Esophagus squamous epithelium (tissue), 5 donors: ENCODE measurements at regions not wholly inside any gene's neighbourhood (a gene's known extent, or its start where the extent isn't known, plus 50 kb on each side); places are given as distances from the start of the nearest gene placed in this dataset.

Experiments
- DNase-seq: peaks from one replicate; lab custom pipeline; 2025; lab: John Stamatoyannopoulos, UW
- H3K27ac ChIP-seq, 4 donors: fragments of 200-600 bp; sonication (generic); one replicate each; pipeline ENCODE4 v1.5.1; 2016 to 2019; ENCODE audit warnings: mild to moderate bottlenecking in 1 of 4
- H3K27me3 ChIP-seq, 4 donors: fragments of 200-600 bp; sonication (generic); 1 replicate in 3 of 4; 2 replicates in 1 of 4; pipeline versions ENCODE4 v1.5.1 to v1.6.0; 2017 to 2021; ENCODE audit warnings: antibody characterized with exemption in 1 of 4
- H3K36me3 ChIP-seq, 3 donors: fragments of 200-600 bp; sonication (generic); one replicate each; pipeline ENCODE4 v1.5.1; 2016 to 2019
- H3K4me1 ChIP-seq, 3 donors: fragments of 200-600 bp; sonication (generic); one replicate each; pipeline ENCODE4 v1.5.1; 2017 to 2019
- H3K4me3 ChIP-seq, 4 donors: fragments of 200-600 bp; sonication (generic); 1 replicate in 3 of 4; 2 replicates in 1 of 4; pipeline ENCODE4 v1.5.1; 2016 to 2019; ENCODE audit warnings: mild to moderate bottlenecking in 2 of 4, moderate library complexity in 1 of 4
- H3K9me3 ChIP-seq, 3 donors: fragments of 200-600 bp; sonication (generic); one replicate each; pipeline ENCODE4 v1.5.1; 2016 to 2019
- CTCF ChIP-seq, 6 experiments: fragments of 450-650 bp in 4 of 6; fragments of 200-600 bp in 2 of 6; sonication (generic) in 2 of 6; IDR thresholded peaks; one replicate each; pipeline ENCODE4 v1.5.1; 2016 to 2019; ENCODE audit warnings: antibody characterized with exemption in 6 of 6, mild to moderate bottlenecking in 4 of 6, moderate library complexity in 4 of 6
- POLR2A ChIP-seq, 4 donors: fragments of 450-650 bp; IDR thresholded peaks; one replicate each; pipeline ENCODE4 v1.6.1; 2017; ENCODE audit warnings: antibody characterized with exemption in 4 of 4, mild to moderate bottlenecking in 4 of 4, moderate library complexity in 3 of 4
- WGBS, 2 donors: methylation state at CpG; one replicate each; pipeline ENCODE4 v1.1.5; 2018; 5-methylcytosine and 5-hydroxymethylcytosine counted together
- intact Hi-C: fragments of 100-400 bp; cut with DNase I; formaldehyde crosslinking; loops from one replicate; pipeline ENCODE4 v1.15.0; 2022
- donor health status: DM: yes; HTN: yes; CAD: no.

- Histone ChIP-seq H3K4me1 (peaks cover 9 to 73% (median 36%) of the 10 kb centered on the region in 3 donors), H3K27ac (peak overlapping the region; percentile 46 to 90 (median 78)), H3K9me3 (no peaks in the 10 kb centered on the region), H3K4me3 (no peak overlapping the region), H3K27me3 (no peaks in the 10 kb centered on the region), H3K36me3 (no peaks in the 10 kb centered on the region)
- TF ChIP-seq POLR2A (IDR thresholded peaks at IDR 0.05) (no peak), CTCF (IDR thresholded peaks at IDR 0.05) (no peak)
- DNase-seq = no peak
- intact Hi-C loops = no loop called here
- WGBS, 2 donors = 88 to 93% methylated on average over 2 of the region's 2 CpGs
These were observed 226.6 kb downstream of the ARHGAP12 start for GRCh38 chr10:31702005-31702404.

- WGBS, 2 donors = 29 to 39% methylated on average over 1 to 3 of the region's 5 CpGs
- DNase-seq = no peak
- Histone ChIP-seq H3K4me1 (peaks cover 12 to 73% (median 36%) of the 10 kb centered on the region in 3 donors), H3K27me3 (no peaks in the 10 kb centered on the region), H3K9me3 (no peaks in the 10 kb centered on the region), H3K36me3 (no peaks in the 10 kb centered on the region), H3K27ac (peak overlapping the region; percentile 46 to 90 (median 78)), H3K4me3 (no peak overlapping the region)
- no peak for TF ChIP-seq CTCF (IDR thresholded peaks at IDR 0.05)
- no peak for TF ChIP-seq POLR2A (IDR thresholded peaks at IDR 0.05)
- intact Hi-C loops = no loop called here
These were observed 227.1 kb downstream of the ARHGAP12 start for GRCh38 chr10:31701546-31701945.

GRCh38 chr10:31700181-31700611, 228.4 kb downstream of the ARHGAP12 start:
- TF ChIP-seq POLR2A (IDR thresholded peaks at IDR 0.05) = no peak
- no peak for TF ChIP-seq CTCF (IDR thresholded peaks at IDR 0.05)
- peaks cover 14 to 64% (median 36%) of the 10 kb centered on the region in 3 donors for H3K4me1 ChIP-seq
- no peak overlapping the region for H3K4me3 ChIP-seq
- DNase-seq = no peak
- 58 to 64% methylated on average over 11 of the region's 11 CpGs for WGBS, 2 donors
- intact Hi-C loops = no loop called here
- no peaks in the 10 kb centered on the region for H3K9me3 ChIP-seq
- H3K27ac ChIP-seq = peak overlapping the region in 3 of 4 donors; percentile 71 to 90 (median 85)
- no peaks in the 10 kb centered on the region for H3K27me3 ChIP-seq
- H3K36me3 ChIP-seq = no peaks in the 10 kb centered on the region

- Histone ChIP-seq H3K27ac (peak overlapping the region; percentile 74 to 93 (median 88)), H3K27me3 (no peaks in the 10 kb centered on the region), H3K36me3 (no peaks in the 10 kb centered on the region), H3K4me3 (peak overlapping the region in 1 of 4 donors; percentile 45), H3K4me1 (peaks cover 14 to 72% (median 36%) of the 10 kb centered on the region in 3 donors), H3K9me3 (no peaks in the 10 kb centered on the region)
- 40 to 60% methylated on average over 10 to 11 of the region's 11 CpGs for WGBS, 2 donors
- no peak for DNase-seq
- no peak for TF ChIP-seq CTCF (IDR thresholded peaks at IDR 0.05)
- TF ChIP-seq POLR2A (IDR thresholded peaks at IDR 0.05) = no peak
- intact Hi-C loops = no loop called here
These were observed 230.3 kb downstream of the ARHGAP12 start for GRCh38 chr10:31698181-31698830.
